Esophagus muscularis mucosa (tissue), 4 donors: ENCODE measurements at regions not wholly inside any gene's neighbourhood (a gene's known extent, or its start where the extent isn't known, plus 50 kb on each side); places are given as distances from the start of the nearest gene placed in this dataset.

Experiments used
- DNase-seq: peaks from one replicate; pipeline ENCODE4 v3.0.0-alpha.2; 2017; ENCODE audit errors: extremely low spot score
- H3K27ac ChIP-seq, 4 donors: fragments of 200-600 bp; sonication (generic); replicated peaks in 1 of 4; 1 replicate in 3 of 4; 2 replicates in 1 of 4; pipeline ENCODE4 v1.5.1; 2016 to 2019; ENCODE audit warnings: mild to moderate bottlenecking in 1 of 4
- H3K27me3 ChIP-seq, 4 donors: fragments of 200-600 bp; sonication (generic); one replicate each; pipeline versions ENCODE4 v1.5.1 to v1.6.0; 2016 to 2019
- H3K36me3 ChIP-seq, 4 donors: fragments of 200-600 bp; sonication (generic); one replicate each; pipeline ENCODE4 v1.5.1; 2016 to 2019
- H3K4me1 ChIP-seq, 4 donors: fragments of 200-600 bp; sonication (generic); one replicate each; pipeline ENCODE4 v1.5.1; 2016 to 2019
- H3K4me3 ChIP-seq, 4 donors: fragments of 200-600 bp; sonication (generic); 1 replicate in 2 of 4; 2 replicates in 2 of 4; pipeline ENCODE4 v1.5.1; 2016 to 2019; ENCODE audit warnings: mild to moderate bottlenecking in 4 of 4, moderate library complexity in 1 of 4
- H3K9me3 ChIP-seq, 4 donors: fragments of 200-600 bp; sonication (generic); 1 replicate in 3 of 4; 2 replicates in 1 of 4; pipeline ENCODE4 v1.5.1; 2016 to 2019
- EP300 ChIP-seq: sonication (generic); formaldehyde crosslinking; IDR thresholded peaks from one replicate; pipeline ENCODE4 v1.6.1; 2017; ENCODE audit warnings: antibody characterized with exemption
- POLR2A ChIP-seq: fragments of 450-650 bp; IDR thresholded peaks from one replicate; pipeline ENCODE4 v1.6.1; 2017; ENCODE audit warnings: antibody characterized with exemption, moderate library complexity, mild to moderate bottlenecking, low read depth
- POLR2AphosphoS5 ChIP-seq, 2 donors: sonication (generic); formaldehyde crosslinking; IDR thresholded peaks; one replicate each; pipeline ENCODE4 v1.6.1; 2017; ENCODE audit warnings: antibody characterized with exemption in 2 of 2
- WGBS: methylation state at CpG from one replicate; pipeline ENCODE4 v1.1.5; 2018; 5-methylcytosine and 5-hydroxymethylcytosine counted together
- intact Hi-C: fragments of 100-400 bp; cut with DNase I; formaldehyde crosslinking; loops from one replicate; pipeline ENCODE4 v1.15.1; 2023
- TF ChIP-seq, protein P1 (sequence below), 3 experiments: fragments of 200-600 bp in 2 of 3; fragments of 450-650 bp in 1 of 3; sonication (generic) in 2 of 3; IDR thresholded peaks; one replicate each; pipeline ENCODE4 v1.5.1; 2017 to 2019; ENCODE audit warnings: antibody characterized with exemption in 3 of 3, mild to moderate bottlenecking in 2 of 3, moderate library complexity in 1 of 3

- DNase-seq = no peak
- H3K27me3 ChIP-seq = peaks cover 0 to 5% (median 0%) of the 10 kb centered on the region in 4 donors
- intact Hi-C loops = no loop called here
- H3K4me1 ChIP-seq = no peaks in the 10 kb centered on the region
- no peak overlapping the region for H3K4me3 ChIP-seq
- H3K9me3 ChIP-seq = no peaks in the 10 kb centered on the region
- WGBS = 57% methylated on average over 3 of the region's 3 CpGs
- H3K36me3 ChIP-seq = no peaks in the 10 kb centered on the region
- H3K27ac ChIP-seq = no peak overlapping the region
- no peak for TF ChIP-seq POLR2AphosphoS5 (IDR thresholded peaks at IDR 0.05)
- TF ChIP-seq POLR2A = no peak
- no peak for TF ChIP-seq EP300
- TF ChIP-seq, protein P1, sequence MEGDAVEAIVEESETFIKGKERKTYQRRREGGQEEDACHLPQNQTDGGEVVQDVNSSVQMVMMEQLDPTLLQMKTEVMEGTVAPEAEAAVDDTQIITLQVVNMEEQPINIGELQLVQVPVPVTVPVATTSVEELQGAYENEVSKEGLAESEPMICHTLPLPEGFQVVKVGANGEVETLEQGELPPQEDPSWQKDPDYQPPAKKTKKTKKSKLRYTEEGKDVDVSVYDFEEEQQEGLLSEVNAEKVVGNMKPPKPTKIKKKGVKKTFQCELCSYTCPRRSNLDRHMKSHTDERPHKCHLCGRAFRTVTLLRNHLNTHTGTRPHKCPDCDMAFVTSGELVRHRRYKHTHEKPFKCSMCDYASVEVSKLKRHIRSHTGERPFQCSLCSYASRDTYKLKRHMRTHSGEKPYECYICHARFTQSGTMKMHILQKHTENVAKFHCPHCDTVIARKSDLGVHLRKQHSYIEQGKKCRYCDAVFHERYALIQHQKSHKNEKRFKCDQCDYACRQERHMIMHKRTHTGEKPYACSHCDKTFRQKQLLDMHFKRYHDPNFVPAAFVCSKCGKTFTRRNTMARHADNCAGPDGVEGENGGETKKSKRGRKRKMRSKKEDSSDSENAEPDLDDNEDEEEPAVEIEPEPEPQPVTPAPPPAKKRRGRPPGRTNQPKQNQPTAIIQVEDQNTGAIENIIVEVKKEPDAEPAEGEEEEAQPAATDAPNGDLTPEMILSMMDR (IDR thresholded peaks at IDR 0.05) = no peak
Measured at GRCh38 chr4:52317361-52317879, 266.3 kb downstream of the SPATA18 start.

DNA sequence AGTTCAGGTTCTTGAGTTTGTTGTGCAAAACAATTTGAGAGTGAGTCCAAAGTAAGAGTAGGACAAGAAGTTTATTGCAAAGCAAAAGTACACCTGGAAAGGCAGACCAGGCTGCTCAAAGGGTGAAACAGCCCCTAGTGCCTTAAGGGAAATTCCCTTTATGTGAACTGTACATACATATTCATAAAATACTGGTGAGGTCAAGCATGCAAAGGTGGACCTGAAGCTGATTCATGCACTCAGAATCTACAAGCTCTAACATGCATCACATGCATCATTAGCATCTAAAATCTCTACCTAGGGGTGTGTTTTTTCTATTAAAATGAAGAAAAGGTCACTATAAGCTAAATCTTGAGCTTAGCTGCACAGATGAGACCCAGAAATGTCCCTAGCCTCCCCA, 266.9 kb downstream of the SPATA18 start:
- TF ChIP-seq EP300 (no peak), POLR2AphosphoS5 (IDR thresholded peaks at IDR 0.05) (no peak), POLR2A (no peak)
- TF ChIP-seq, protein P1 (IDR thresholded peaks at IDR 0.05) = no peak
- Histone ChIP-seq H3K4me1 (no peaks in the 10 kb centered on the region), H3K4me3 (no peak overlapping the region), H3K27me3 (peaks cover 0 to 5% (median 0%) of the 10 kb centered on the region in 4 donors), H3K36me3 (no peaks in the 10 kb centered on the region), H3K9me3 (no peaks in the 10 kb centered on the region), H3K27ac (no peak overlapping the region)
- intact Hi-C loops = no loop called here
- no peak for DNase-seq

DNA sequence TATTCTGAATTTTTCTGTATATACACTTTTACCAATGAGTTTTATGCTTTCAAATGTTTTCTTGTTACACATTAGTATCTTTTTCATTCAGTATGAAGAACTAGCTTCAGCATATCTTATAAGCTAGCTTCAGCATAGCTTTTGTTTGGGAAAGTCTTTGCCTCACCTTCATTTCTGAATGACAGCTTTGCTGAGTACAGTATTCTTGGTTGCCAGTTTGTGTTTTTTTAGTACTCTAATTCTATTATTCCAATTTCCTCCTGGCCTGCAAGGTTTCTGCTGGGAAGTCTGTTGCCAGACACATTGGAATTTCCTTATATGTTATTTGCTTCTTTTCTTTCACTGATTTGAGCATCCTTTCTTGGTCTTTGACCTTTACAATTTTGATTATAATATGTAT, 278.8 kb downstream of the SPATA18 start:
- Histone ChIP-seq H3K4me3 (no peak overlapping the region), H3K27ac (no peak overlapping the region), H3K27me3 (no peaks in the 10 kb centered on the region), H3K36me3 (no peaks in the 10 kb centered on the region), H3K4me1 (no peaks in the 10 kb centered on the region), H3K9me3 (peaks cover 0 to 30% (median 25%) of the 10 kb centered on the region in 4 donors)
- no peak for DNase-seq
- intact Hi-C loops = no loop called here
- TF ChIP-seq POLR2A (no peak), EP300 (no peak), POLR2AphosphoS5 (IDR thresholded peaks at IDR 0.05) (no peak)
- TF ChIP-seq, protein P1 (IDR thresholded peaks at IDR 0.05) = no peak

DNA sequence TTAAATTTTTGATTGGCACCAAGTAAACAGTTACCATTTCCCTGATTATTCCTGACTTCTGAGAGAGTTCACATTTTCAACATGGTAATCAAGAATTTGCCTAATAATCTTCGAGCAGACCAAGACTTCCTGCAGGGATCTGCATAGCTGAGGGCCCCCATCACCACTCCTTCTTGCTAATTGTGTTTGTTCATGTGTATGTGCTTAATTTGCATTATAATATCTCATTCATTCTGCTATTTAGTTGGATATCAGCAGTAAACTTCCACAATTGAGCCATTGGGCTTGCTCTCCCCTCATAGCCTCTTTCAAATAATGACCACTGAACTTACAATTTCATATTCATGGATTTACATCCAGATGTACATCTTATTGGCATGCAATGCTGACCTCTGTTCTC, 292.5 kb downstream of the SPATA18 start:
- intact Hi-C loops = no loop called here
- no peak overlapping the region for H3K4me3 ChIP-seq
- DNase-seq = no peak
- no peaks in the 10 kb centered on the region for H3K9me3 ChIP-seq
- no peak overlapping the region for H3K27ac ChIP-seq
- no peaks in the 10 kb centered on the region for H3K27me3 ChIP-seq
- WGBS = 90% methylated on average over 1 of the region's 1 CpG
- no peaks in the 10 kb centered on the region for H3K36me3 ChIP-seq
- H3K4me1 ChIP-seq = no peaks in the 10 kb centered on the region
- TF ChIP-seq POLR2A = no peak
- TF ChIP-seq, protein P1 (IDR thresholded peaks at IDR 0.05) = no peak
- no peak for TF ChIP-seq EP300
- TF ChIP-seq POLR2AphosphoS5 (IDR thresholded peaks at IDR 0.05) = no peak

- no peak overlapping the region for H3K27ac ChIP-seq
- no peaks in the 10 kb centered on the region for H3K36me3 ChIP-seq
- 97% methylated on average over 1 of the region's 1 CpG for WGBS
- TF ChIP-seq POLR2AphosphoS5 (IDR thresholded peaks at IDR 0.05) (no peak), EP300 (no peak), POLR2A (no peak)
- TF ChIP-seq, protein P1 (IDR thresholded peaks at IDR 0.05) = no peak
- DNase-seq = no peak
- H3K9me3 ChIP-seq = no peaks in the 10 kb centered on the region
- H3K4me3 ChIP-seq = no peak overlapping the region
- intact Hi-C loops = no loop called here
- H3K27me3 ChIP-seq = no peaks in the 10 kb centered on the region
- H3K4me1 ChIP-seq = no peaks in the 10 kb centered on the region
Measured at GRCh38 chr4:52350926-52351325, 299.8 kb downstream of the SPATA18 start.
